ENCODE measurements at regions not wholly inside any gene's neighbourhood (a gene's known extent, or its start where the extent isn't known, plus 50 kb on each side); places are given as distances from the start of the nearest gene placed in this dataset.
"Not testable (repeated sequence)": the region's sequence is repeated elsewhere in the genome, so short reads cannot be mapped to it uniquely, and the experiment has no call there.

DNA sequence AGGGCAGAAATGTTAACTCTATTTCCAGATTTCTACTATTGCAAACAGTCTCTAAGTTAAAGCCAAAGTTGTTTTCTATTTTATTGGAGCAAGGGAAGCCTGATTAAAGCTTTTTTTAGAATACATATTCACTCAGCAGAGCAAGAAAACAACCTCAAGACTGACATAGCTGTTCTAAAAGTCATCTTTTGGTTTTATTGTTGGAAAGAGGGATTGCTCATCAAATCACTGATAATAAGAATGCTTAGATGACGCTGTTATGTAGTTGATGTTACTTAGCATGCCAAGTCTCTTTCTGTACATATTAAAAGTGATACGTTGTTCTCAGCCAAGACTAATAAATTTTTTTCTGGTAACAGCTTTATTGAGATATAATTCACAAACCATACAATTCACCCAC is 172.6 kb upstream of the LAMA2 start:
- Histone ChIP-seq H3K9ac (ENCODE audit: low read length) (no peak overlapping the region), H3K36me3 (ENCODE audit: insufficient read depth, low read length) (no peaks in the 10 kb centered on the region), H3K4me1 (ENCODE audit: insufficient read depth, low read length) (peaks cover 5% of the 10 kb centered on the region), H3K79me2 (ENCODE audit: insufficient read depth, low read length) (no peaks in the 10 kb centered on the region), H4K20me1 (ENCODE audit: insufficient read depth, low read length) (no peaks in the 10 kb centered on the region), H3K9me3 (ENCODE audit: insufficient read depth, low read depth, low read length) (no peaks in the 10 kb centered on the region), H3K4me2 (ENCODE audit: low read length) (peak overlapping the region; percentile 20), H3K4me3 (ENCODE audit: insufficient read depth, low read depth, low read length) (no peak overlapping the region), H3K27me3 (ENCODE audit: insufficient read depth, low read length) (no peaks in the 10 kb centered on the region), H2AFZ (ENCODE audit: low read depth, low read length) (no peak overlapping the region), H3K27ac (ENCODE audit: low read depth, low read length) (no peak overlapping the region)
- no peak overlapping the region for H3K27ac Mint-ChIP-seq (ENCODE audit: unreplicated experiment)
- peaks cover 7% of the 10 kb centered on the region for H3K4me1 Mint-ChIP-seq (ENCODE audit: low read depth, unreplicated experiment)
- H3K4me3 Mint-ChIP-seq (ENCODE audit: unreplicated experiment) = no peak overlapping the region
- FAIRE-seq = peak; percentile 70
- TF ChIP-seq EZH2 (IDR thresholded peaks at IDR 0.05; ENCODE audit: insufficient read depth, low read length) = no peak
- TF ChIP-seq, protein P1, sequence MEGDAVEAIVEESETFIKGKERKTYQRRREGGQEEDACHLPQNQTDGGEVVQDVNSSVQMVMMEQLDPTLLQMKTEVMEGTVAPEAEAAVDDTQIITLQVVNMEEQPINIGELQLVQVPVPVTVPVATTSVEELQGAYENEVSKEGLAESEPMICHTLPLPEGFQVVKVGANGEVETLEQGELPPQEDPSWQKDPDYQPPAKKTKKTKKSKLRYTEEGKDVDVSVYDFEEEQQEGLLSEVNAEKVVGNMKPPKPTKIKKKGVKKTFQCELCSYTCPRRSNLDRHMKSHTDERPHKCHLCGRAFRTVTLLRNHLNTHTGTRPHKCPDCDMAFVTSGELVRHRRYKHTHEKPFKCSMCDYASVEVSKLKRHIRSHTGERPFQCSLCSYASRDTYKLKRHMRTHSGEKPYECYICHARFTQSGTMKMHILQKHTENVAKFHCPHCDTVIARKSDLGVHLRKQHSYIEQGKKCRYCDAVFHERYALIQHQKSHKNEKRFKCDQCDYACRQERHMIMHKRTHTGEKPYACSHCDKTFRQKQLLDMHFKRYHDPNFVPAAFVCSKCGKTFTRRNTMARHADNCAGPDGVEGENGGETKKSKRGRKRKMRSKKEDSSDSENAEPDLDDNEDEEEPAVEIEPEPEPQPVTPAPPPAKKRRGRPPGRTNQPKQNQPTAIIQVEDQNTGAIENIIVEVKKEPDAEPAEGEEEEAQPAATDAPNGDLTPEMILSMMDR (IDR thresholded peaks at IDR 0.05; ENCODE audit: insufficient read depth, low read depth, low read length) = no peak
- H3K9me3 Mint-ChIP-seq (ENCODE audit: unreplicated experiment) = peaks cover 1% of the 10 kb centered on the region
- no peaks in the 10 kb centered on the region for H3K36me3 Mint-ChIP-seq (ENCODE audit: low read depth, unreplicated experiment)
- DNase-seq (ENCODE audit: low read depth) = peak; percentile 55
- H3K27me3 Mint-ChIP-seq (ENCODE audit: low read depth, unreplicated experiment) = no peaks in the 10 kb centered on the region

DNA sequence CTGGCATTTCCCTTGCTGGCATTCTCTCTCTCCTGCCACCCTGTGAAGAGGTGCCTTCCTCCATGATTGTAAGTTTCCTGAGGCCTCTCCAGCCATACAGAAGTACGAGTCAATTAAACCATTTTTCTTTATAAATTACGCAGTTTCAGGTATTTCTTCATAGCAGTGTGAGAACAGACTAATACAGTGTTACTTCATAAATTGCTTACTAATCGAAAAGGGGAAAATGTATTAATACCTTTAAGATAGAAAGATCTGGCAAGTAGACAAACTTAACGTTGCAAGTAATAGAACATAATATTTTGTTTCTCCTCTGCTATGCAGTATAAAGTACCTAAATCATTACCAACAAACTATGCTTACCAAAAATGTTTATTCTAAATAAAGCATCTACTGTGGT is 178.3 kb upstream of the LAMA2 start:
- Histone ChIP-seq H3K36me3 (ENCODE audit: insufficient read depth, low read length) (no peaks in the 10 kb centered on the region), H3K9me3 (ENCODE audit: insufficient read depth, low read depth, low read length) (no peaks in the 10 kb centered on the region), H3K4me3 (ENCODE audit: insufficient read depth, low read depth, low read length) (no peak overlapping the region), H3K4me1 (ENCODE audit: insufficient read depth, low read length) (no peaks in the 10 kb centered on the region), H3K9ac (ENCODE audit: low read length) (no peak overlapping the region), H4K20me1 (ENCODE audit: insufficient read depth, low read length) (no peaks in the 10 kb centered on the region), H3K27ac (ENCODE audit: low read depth, low read length) (no peak overlapping the region), H3K79me2 (ENCODE audit: insufficient read depth, low read length) (no peaks in the 10 kb centered on the region), H3K4me2 (ENCODE audit: low read length) (no peak overlapping the region), H2AFZ (ENCODE audit: low read depth, low read length) (no peak overlapping the region), H3K27me3 (ENCODE audit: insufficient read depth, low read length) (no peaks in the 10 kb centered on the region)
- no peak for DNase-seq (ENCODE audit: low read depth)
- Mint-ChIP-seq H3K4me1 (ENCODE audit: low read depth, unreplicated experiment) (no peaks in the 10 kb centered on the region), H3K27me3 (ENCODE audit: low read depth, unreplicated experiment) (no peaks in the 10 kb centered on the region), H3K4me3 (ENCODE audit: unreplicated experiment) (no peak overlapping the region), H3K27ac (ENCODE audit: unreplicated experiment) (peak overlapping the region; percentile 18), H3K36me3 (ENCODE audit: low read depth, unreplicated experiment) (peaks cover 4% of the 10 kb centered on the region), H3K9me3 (ENCODE audit: unreplicated experiment) (peaks cover 5% of the 10 kb centered on the region)
- FAIRE-seq = no peak
- TF ChIP-seq, protein P1 (IDR thresholded peaks at IDR 0.05; ENCODE audit: insufficient read depth, low read depth, low read length) = no peak
- no peak for TF ChIP-seq EZH2 (IDR thresholded peaks at IDR 0.05; ENCODE audit: insufficient read depth, low read length)

DNA sequence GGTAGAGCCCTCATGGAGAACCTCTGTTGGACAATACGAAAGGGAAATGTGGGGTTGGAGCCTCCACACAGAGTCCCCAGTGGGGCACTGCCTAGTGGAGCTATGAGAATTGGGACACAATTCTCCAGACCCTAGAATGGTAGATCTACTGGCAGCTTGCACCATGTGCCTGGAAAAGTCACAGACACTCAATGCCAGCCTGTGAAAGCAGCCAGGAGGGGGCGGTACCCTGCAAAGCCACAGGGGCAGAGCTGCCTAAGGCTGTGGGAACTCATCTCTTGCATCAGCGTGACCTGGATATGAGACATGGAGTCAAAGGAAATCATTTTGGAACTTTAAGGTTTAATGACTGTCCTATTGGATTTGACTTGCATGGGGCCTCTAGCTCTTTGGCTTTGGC is 179.1 kb upstream of the LAMA2 start:
- not testable (repeated sequence) for H3K4me3 Mint-ChIP-seq (ENCODE audit: unreplicated experiment); H3K4me1 ChIP-seq (ENCODE audit: insufficient read depth, low read length); H2AFZ ChIP-seq (ENCODE audit: low read depth, low read length); H4K20me1 ChIP-seq (ENCODE audit: insufficient read depth, low read length); H3K9me3 Mint-ChIP-seq (ENCODE audit: unreplicated experiment); H3K27me3 ChIP-seq (ENCODE audit: insufficient read depth, low read length); H3K4me2 ChIP-seq (ENCODE audit: low read length); FAIRE-seq; H3K27ac ChIP-seq (ENCODE audit: low read depth, low read length); H3K79me2 ChIP-seq (ENCODE audit: insufficient read depth, low read length); H3K4me3 ChIP-seq (ENCODE audit: insufficient read depth, low read depth, low read length); H3K4me1 Mint-ChIP-seq (ENCODE audit: low read depth, unreplicated experiment); H3K36me3 Mint-ChIP-seq (ENCODE audit: low read depth, unreplicated experiment); H3K27ac Mint-ChIP-seq (ENCODE audit: unreplicated experiment); H3K36me3 ChIP-seq (ENCODE audit: insufficient read depth, low read length); H3K9me3 ChIP-seq (ENCODE audit: insufficient read depth, low read depth, low read length); DNase-seq (ENCODE audit: low read depth); H3K9ac ChIP-seq (ENCODE audit: low read length); H3K27me3 Mint-ChIP-seq (ENCODE audit: low read depth, unreplicated experiment)
